ENCODE measurements at regions not wholly inside any gene's neighbourhood (a gene's known extent, or its start where the extent isn't known, plus 50 kb on each side); places are given as distances from the start of the nearest gene placed in this dataset.

- TF ChIP-seq CTCF (IDR thresholded peaks at IDR 0.05; ENCODE audit: insufficient read depth, low read length, poor library complexity, severe bottlenecking) (no peak), EZH2phosphoT487 (conservative IDR thresholded peaks at IDR 0.05; ENCODE audit: low read length) (no peak)
Measured at GRCh38 chr12:106003297-106003696, 135.5 kb downstream of the NUAK1 start.
